ENCODE measurements at regions not wholly inside any gene's neighbourhood (a gene's known extent, or its start where the extent isn't known, plus 50 kb on each side); places are given as distances from the start of the nearest gene placed in this dataset.
A peak's percentile ranks its signal among the peaks of the same experiment; 100 is the strongest.
"Not testable (repeated sequence)": the region's sequence is repeated elsewhere in the genome, so short reads cannot be mapped to it uniquely, and the experiment has no call there.

- H3K36me3 ChIP-seq, result no peaks in the 10 kb centered on the region
- peaks cover 58% of the 10 kb centered on the region for H3K27me3 ChIP-seq (ENCODE audit: low read depth)
Measured at GRCh38 chr1:228655796-228656394, 79.4 kb upstream of the RHOU start.

DNA sequence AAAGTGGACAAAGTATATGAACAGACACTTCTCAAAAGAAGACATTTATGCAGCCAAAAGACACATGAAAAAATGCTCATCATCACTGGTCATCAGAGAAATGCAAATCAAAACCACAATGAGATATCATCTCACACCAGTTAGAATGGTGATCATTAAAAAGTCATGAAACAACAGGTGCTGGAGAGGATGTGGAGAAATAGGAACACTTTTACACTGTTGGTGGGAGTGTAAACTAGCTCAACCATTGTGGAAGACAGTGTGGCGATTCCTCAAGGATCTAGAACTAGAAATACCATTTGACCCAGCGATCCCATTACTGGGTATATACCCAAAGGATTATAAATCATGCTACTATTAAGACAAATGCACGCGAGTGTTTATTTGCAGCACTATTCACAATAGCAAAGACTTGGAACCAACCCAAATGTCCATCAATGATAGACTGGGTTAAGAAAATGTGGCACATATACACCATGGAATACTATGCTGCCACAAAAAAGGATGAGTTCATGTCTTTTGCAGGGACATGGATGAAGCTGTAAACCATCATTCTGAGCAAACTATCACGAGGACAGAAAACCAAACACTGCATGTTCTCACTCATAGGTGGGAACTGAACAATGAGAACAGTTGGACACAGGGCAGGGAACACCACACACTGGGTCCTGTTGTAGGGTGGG is 73.1 kb upstream of the RHOU start:
- H3K27me3 ChIP-seq (ENCODE audit: low read depth); H3K36me3 ChIP-seq; H3K4me1 ChIP-seq; H3K27ac ChIP-seq (replicated peaks); DNase-seq; H3K9me3 ChIP-seq (replicated peaks); H3K4me3 ChIP-seq: not testable (repeated sequence)
- intact Hi-C loops (cut with micrococcal nuclease), result loop anchor here (10.0 kb wide), 1 partner anchor 573 kb away; no protein-coding TSS in a partner anchor

More at GRCh38 chr1:228655796-228656394, 79.4 kb upstream of the RHOU start:
- Histone ChIP-seq H3K9me3 (replicated peaks) (no peaks in the 10 kb centered on the region), H3K4me3 (no peak overlapping the region), H3K4me1 (no peaks in the 10 kb centered on the region), H3K27ac (replicated peaks) (no peak overlapping the region)
- intact Hi-C loops (cut with micrococcal nuclease), result no loop called here
- DNase-seq, result no peak
- no peak for TF ChIP-seq CTCF (IDR thresholded peaks at IDR 0.05; ENCODE audit: borderline replicate concordance)

- H3K36me3 ChIP-seq, result no peaks in the 10 kb centered on the region
- DNase-seq, result peak; percentile 67
- no peak overlapping the region for H3K4me3 ChIP-seq
- peaks cover 9% of the 10 kb centered on the region for H3K9me3 ChIP-seq (replicated peaks)
- no peaks in the 10 kb centered on the region for H3K27me3 ChIP-seq (ENCODE audit: low read depth)
- no peak overlapping the region for H3K27ac ChIP-seq (replicated peaks)
- intact Hi-C loops (cut with micrococcal nuclease), result loop anchor here (10.0 kb wide), 1 partner anchor 570 kb away; no protein-coding TSS in a partner anchor
- TF ChIP-seq CTCF (IDR thresholded peaks at IDR 0.05; ENCODE audit: borderline replicate concordance), result peak; percentile 91
- H3K4me1 ChIP-seq, result peaks cover 16% of the 10 kb centered on the region
Measured at GRCh38 chr1:228664399-228664914, 70.8 kb upstream of the RHOU start.

DNA sequence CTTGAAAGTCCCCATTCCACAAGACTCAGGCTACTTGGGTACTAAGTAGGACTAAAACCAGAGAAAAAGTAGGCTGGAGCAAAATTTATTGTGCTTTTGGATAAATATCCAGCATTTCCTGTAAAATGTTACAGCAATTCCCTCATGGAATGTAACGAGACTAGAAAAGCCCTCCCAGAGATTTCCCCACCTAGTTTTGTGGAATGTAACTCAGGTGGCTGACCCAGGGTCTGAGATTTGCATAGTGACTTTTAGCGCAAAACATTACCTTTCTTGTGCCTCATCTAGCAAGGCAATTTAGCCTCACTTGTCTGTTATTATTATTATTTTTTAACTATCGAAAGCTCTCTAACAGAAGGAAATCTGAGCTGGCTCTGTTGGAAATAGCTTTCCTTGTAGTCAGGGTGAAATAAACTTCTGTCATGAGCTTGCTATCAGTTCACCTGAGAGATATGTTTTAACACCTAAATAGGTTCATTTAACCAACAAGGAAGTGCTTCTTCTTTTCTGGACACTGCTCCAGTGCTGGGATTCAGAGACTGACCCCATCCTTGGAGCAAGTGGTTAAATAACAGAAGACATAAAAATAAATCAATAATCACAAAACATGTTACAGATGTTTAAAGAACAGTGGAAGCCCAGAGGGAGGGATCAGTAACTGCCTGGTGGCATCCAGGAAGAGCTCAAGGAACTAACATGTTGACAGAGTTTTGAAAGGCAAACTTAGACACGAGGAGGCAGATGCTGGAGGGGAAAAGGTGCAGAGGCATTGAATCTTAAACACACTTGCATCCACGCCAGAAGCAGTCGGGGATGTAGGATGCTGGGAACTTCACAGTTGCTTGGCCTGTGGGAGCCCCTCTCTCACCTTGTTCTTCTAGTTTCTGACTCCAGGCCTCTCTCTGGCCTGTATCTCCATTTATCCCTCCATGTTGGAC is 68.3 kb upstream of the RHOU start:
- no peak overlapping the region for H3K27ac ChIP-seq (replicated peaks)
- DNase-seq, result no peak
- TF ChIP-seq CTCF (IDR thresholded peaks at IDR 0.05; ENCODE audit: borderline replicate concordance), result no peak
- no peaks in the 10 kb centered on the region for H3K27me3 ChIP-seq (ENCODE audit: low read depth)
- H3K4me1 ChIP-seq, result peaks cover 16% of the 10 kb centered on the region
- H3K9me3 ChIP-seq (replicated peaks), result no peaks in the 10 kb centered on the region
- H3K4me3 ChIP-seq, result no peak overlapping the region
- no peaks in the 10 kb centered on the region for H3K36me3 ChIP-seq
- intact Hi-C loops (cut with micrococcal nuclease), result loop anchor here (10.0 kb wide), 1 partner anchor 568 kb away; no protein-coding TSS in a partner anchor

DNA sequence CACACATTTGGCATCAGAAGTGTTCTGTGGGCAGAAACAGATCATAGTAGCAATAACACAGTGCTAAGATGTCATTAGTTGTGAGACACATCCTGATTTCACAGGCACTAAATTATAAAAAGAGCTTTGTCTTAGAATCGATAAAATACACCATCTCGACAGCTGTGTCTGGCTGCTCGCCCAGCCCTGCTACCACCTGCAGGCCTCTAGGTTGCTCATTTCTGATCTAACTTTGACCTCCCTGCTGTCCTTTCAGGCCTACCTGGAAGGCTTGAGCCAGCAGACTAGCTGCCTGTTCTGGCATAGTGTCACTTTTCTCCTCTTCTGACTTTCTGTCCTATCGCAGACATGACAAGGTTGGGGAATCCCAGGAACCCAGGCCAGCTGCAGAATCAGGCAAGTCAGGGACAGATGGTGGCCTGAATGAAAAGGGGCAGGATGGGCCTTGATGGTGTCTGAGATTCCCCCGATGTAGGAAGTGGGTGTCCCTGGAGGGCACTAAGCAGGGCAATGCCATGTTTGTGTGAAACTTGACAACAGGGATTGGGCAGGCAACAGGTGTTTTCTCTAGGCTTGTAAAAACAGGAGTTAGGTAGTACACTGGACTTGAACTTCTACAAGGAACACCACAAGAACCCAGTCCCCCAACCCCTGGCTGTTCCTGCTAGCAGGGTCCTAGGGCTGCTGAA is 66.6 kb upstream of the RHOU start:
- intact Hi-C loops (cut with micrococcal nuclease), result loop anchor here (10.0 kb wide), 1 partner anchor 566 kb away; no protein-coding TSS in a partner anchor

More for the DNA sequence above, 66.6 kb upstream of the RHOU start:
- Histone ChIP-seq H3K4me3 (no peak overlapping the region), H3K4me1 (peaks cover 16% of the 10 kb centered on the region), H3K27ac (replicated peaks) (no peak overlapping the region), H3K9me3 (replicated peaks) (no peaks in the 10 kb centered on the region), H3K36me3 (no peaks in the 10 kb centered on the region), H3K27me3 (ENCODE audit: low read depth) (no peaks in the 10 kb centered on the region)
- TF ChIP-seq CTCF (IDR thresholded peaks at IDR 0.05; ENCODE audit: borderline replicate concordance), result no peak
- DNase-seq, result no peak
